NAMALWA (cell line): ENCODE measurements at regions not wholly inside any gene's neighbourhood (a gene's known extent, or its start where the extent isn't known, plus 50 kb on each side); places are given as distances from the start of the nearest gene placed in this dataset.
A peak's percentile ranks its signal among the peaks of the same experiment; 100 is the strongest.
"Not testable (repeated sequence)": the region's sequence is repeated elsewhere in the genome, so short reads cannot be mapped to it uniquely, and the experiment has no call there.

Experiments
- DNase-seq: peaks from one replicate; pipeline ENCODE4 v3.0.0-alpha.2; 2015; ENCODE audit warnings: low spot score

- DNase-seq: no peak
Observed at GRCh38 chr16:65728652-65729051, 606.8 kb upstream of the CDH11 start.

GRCh38 chr16:65728167-65728566, 606.3 kb upstream of the CDH11 start:
- DNase-seq: no peak

- no peak for DNase-seq
Observed at GRCh38 chr16:65727534-65728137, 605.8 kb upstream of the CDH11 start.

GRCh38 chr16:65725156-65725845, 603.4 kb upstream of the CDH11 start:
- no peak for DNase-seq

- DNase-seq: no peak
Observed at GRCh38 chr16:65722429-65722828, 600.6 kb upstream of the CDH11 start.

- no peak for DNase-seq
Observed at GRCh38 chr16:65717846-65718245, 596.0 kb upstream of the CDH11 start.

GRCh38 chr16:65716737-65717700, 595.2 kb upstream of the CDH11 start:
- no peak for DNase-seq

- DNase-seq: no peak
Observed at GRCh38 chr16:65713181-65713808, 591.4 kb upstream of the CDH11 start.

GRCh38 chr16:65710107-65710506, 588.2 kb upstream of the CDH11 start:
- no peak for DNase-seq

GRCh38 chr16:65704866-65705265, 583.0 kb upstream of the CDH11 start:
- peak; percentile 11 for DNase-seq

- no peak for DNase-seq
Observed at GRCh38 chr16:65702707-65703402, 581.0 kb upstream of the CDH11 start.

- DNase-seq: no peak
Observed at GRCh38 chr16:65700596-65700995, 578.7 kb upstream of the CDH11 start.

GRCh38 chr16:65698791-65699321, 577.0 kb upstream of the CDH11 start:
- DNase-seq: no peak

- DNase-seq: no peak
Observed at GRCh38 chr16:65697521-65697920, 575.7 kb upstream of the CDH11 start.

- no peak for DNase-seq
Observed at GRCh38 chr16:65697065-65697464, 575.2 kb upstream of the CDH11 start.

GRCh38 chr16:65691846-65692245, 570.0 kb upstream of the CDH11 start:
- not testable (repeated sequence) for DNase-seq

GRCh38 chr16:65689726-65690125, 567.9 kb upstream of the CDH11 start:
- DNase-seq: no peak

- no peak for DNase-seq
Observed at GRCh38 chr16:65688301-65688700, 566.4 kb upstream of the CDH11 start.

GRCh38 chr16:65684230-65684629, 562.4 kb upstream of the CDH11 start:
- DNase-seq: peak; percentile 21

GRCh38 chr16:65681406-65681805, 559.5 kb upstream of the CDH11 start:
- DNase-seq: no peak

GRCh38 chr16:65679785-65680184, 557.9 kb upstream of the CDH11 start:
- DNase-seq: no peak
